Naive thymus-derived CD4-positive, alpha-beta T cell (primary cell): ENCODE measurements at regions not wholly inside any gene's neighbourhood (a gene's known extent, or its start where the extent isn't known, plus 50 kb on each side); places are given as distances from the start of the nearest gene placed in this dataset.

Experiments used
- ATAC-seq: fragments of 150-1000 bp; cut with Tn5 transposase; 2 replicates; pipeline ENCODE4 v1.10.0; 2021; ENCODE audit warnings: mild to moderate bottlenecking, moderate library complexity
- CTCF ChIA-PET: fragments of 350-600 bp; sonication (Branson Sonifier 250); formaldehyde crosslinking; loops from one replicate; lab custom pipeline; 2021; ENCODE audit warnings: antibody characterized with exemption; lab: Charles Lee
- POLR2A ChIA-PET: fragments of 350-600 bp; sonication (Branson Sonifier 250); formaldehyde crosslinking; loops from one replicate; lab custom pipeline; 2021; ENCODE audit warnings: antibody characterized with exemption, inconsistent platforms; lab: Charles Lee
- DNase-seq, 9 donors: peaks; one replicate each; pipeline versions ENCODE4 v3.0.0 to v3.0.0-alpha.2; 2020 to 2022; ENCODE audit warnings: mixed read lengths in 1 of 9
- H3K27ac ChIP-seq: one replicate; pipeline ENCODE4 v1.7.0; 2013; ENCODE audit warnings: mild to moderate bottlenecking, low read depth, low read length, moderate library complexity
- H3K27me3 ChIP-seq, 2 donors: one replicate each; pipeline ENCODE4 v1.7.0; 2013; ENCODE audit warnings: low read length in 2 of 2, mild to moderate bottlenecking in 2 of 2, moderate library complexity in 2 of 2; ENCODE audit not compliant: control insufficient read depth in 2 of 2, insufficient read depth in 2 of 2
- H3K36me3 ChIP-seq, 3 experiments: 1 replicate in 2 of 3; 2 replicates in 1 of 3; pipeline ENCODE4 v1.7.0; 2013; ENCODE audit warnings: low read length in 3 of 3, mild to moderate bottlenecking in 3 of 3, moderate library complexity in 1 of 3; ENCODE audit not compliant: insufficient read depth in 3 of 3, control insufficient read depth in 2 of 3
- H3K4me1 ChIP-seq, 2 donors: one replicate each; pipeline ENCODE4 v1.7.0; 2013; ENCODE audit warnings: low read length in 2 of 2, mild to moderate bottlenecking in 2 of 2, moderate library complexity in 1 of 2; ENCODE audit not compliant: control insufficient read depth in 2 of 2, insufficient read depth in 2 of 2
- H3K4me3 ChIP-seq: 2 replicates; pipeline ENCODE4 v1.7.0; 2013; ENCODE audit warnings: mild to moderate bottlenecking, low read length
- H3K9me3 ChIP-seq, 3 experiments: 1 replicate in 2 of 3; 2 replicates in 1 of 3; pipeline ENCODE4 v1.7.0; 2013; ENCODE audit warnings: low read length in 3 of 3; ENCODE audit not compliant: control insufficient read depth in 2 of 3
- H3K27ac Mint-ChIP-seq, 9 donors: one replicate each; pipeline ENCODE4 v1.8.0; 2020 to 2022; ENCODE audit warnings: mixed read lengths in 9 of 9, mild to moderate bottlenecking in 8 of 9, moderate library complexity in 5 of 9, inconsistent platforms in 2 of 9
- H3K27me3 Mint-ChIP-seq, 5 donors: one replicate each; pipeline ENCODE4 v1.8.0; 2021 to 2022; ENCODE audit warnings: mixed read lengths in 5 of 5, mild to moderate bottlenecking in 1 of 5
- H3K36me3 Mint-ChIP-seq, 5 donors: one replicate each; pipeline ENCODE4 v1.8.0; 2020 to 2022; ENCODE audit warnings: mixed read lengths in 5 of 5, mild to moderate bottlenecking in 3 of 5, inconsistent platforms in 1 of 5
- H3K4me1 Mint-ChIP-seq, 7 donors: one replicate each; pipeline ENCODE4 v1.8.0; 2020 to 2022; ENCODE audit warnings: mixed read lengths in 7 of 7, mild to moderate bottlenecking in 3 of 7, inconsistent platforms in 1 of 7
- H3K4me3 Mint-ChIP-seq, 10 donors: one replicate each; pipeline ENCODE4 v1.8.0; 2020 to 2022; ENCODE audit warnings: mild to moderate bottlenecking in 10 of 10, mixed read lengths in 10 of 10, moderate library complexity in 6 of 10, inconsistent platforms in 2 of 10
- H3K9me3 Mint-ChIP-seq, 11 donors: one replicate each; pipeline ENCODE4 v1.8.0; 2020 to 2022; ENCODE audit warnings: mixed read lengths in 11 of 11, mild to moderate bottlenecking in 4 of 11, inconsistent platforms in 1 of 11, moderate library complexity in 1 of 11
- intact Hi-C, 2 donors: fragments of 100-400 bp; cut with micrococcal nuclease; formaldehyde crosslinking; loops; one replicate each; pipeline ENCODE4 v1.15.1; 2023

DNA sequence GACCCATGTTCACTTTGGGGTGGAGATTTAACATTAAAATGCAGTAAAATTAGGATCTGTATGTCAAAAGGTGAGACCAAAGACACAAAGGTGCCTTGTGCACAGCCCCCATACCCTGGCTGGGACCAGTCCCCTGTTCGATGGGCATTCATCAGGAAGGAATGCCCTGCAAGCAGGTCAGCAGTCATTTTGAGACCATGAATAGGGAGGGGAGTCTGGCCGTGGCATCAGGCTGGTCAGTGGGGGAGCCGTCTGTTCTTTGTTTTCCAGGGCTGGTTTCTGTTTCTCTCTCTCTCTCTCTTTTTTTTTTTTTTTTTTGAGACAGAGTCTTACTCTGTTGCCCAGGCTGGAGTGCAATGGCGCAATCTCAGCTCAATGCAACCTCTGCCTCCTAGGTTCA lies 68.9 kb upstream of the GOLM1 start:
- peaks cover 0 to 1% (median 0%) of the 10 kb centered on the region in 7 donors for H3K4me1 Mint-ChIP-seq
- DNase-seq (no peak), ATAC-seq (no peak)
- POLR2A ChIA-PET = no interaction called here
- H3K27ac Mint-ChIP-seq = no peak overlapping the region
- no peaks in the 10 kb centered on the region for H3K36me3 ChIP-seq
- CTCF ChIA-PET = no interaction called here
- H3K27me3 Mint-ChIP-seq = peaks cover 0 to 8% (median 4%) of the 10 kb centered on the region in 5 donors
- no peaks in the 10 kb centered on the region for H3K4me1 ChIP-seq
- H3K9me3 ChIP-seq = no peaks in the 10 kb centered on the region
- no peak overlapping the region for H3K4me3 Mint-ChIP-seq
- no peak overlapping the region for H3K27ac ChIP-seq
- H3K27me3 ChIP-seq = no peaks in the 10 kb centered on the region
- peaks cover 0 to 7% (median 0%) of the 10 kb centered on the region in 5 donors for H3K36me3 Mint-ChIP-seq
- no peak overlapping the region for H3K4me3 ChIP-seq
- intact Hi-C loops = no loop called here
- peaks cover 0 to 13% (median 9%) of the 10 kb centered on the region in 11 donors for H3K9me3 Mint-ChIP-seq

DNA sequence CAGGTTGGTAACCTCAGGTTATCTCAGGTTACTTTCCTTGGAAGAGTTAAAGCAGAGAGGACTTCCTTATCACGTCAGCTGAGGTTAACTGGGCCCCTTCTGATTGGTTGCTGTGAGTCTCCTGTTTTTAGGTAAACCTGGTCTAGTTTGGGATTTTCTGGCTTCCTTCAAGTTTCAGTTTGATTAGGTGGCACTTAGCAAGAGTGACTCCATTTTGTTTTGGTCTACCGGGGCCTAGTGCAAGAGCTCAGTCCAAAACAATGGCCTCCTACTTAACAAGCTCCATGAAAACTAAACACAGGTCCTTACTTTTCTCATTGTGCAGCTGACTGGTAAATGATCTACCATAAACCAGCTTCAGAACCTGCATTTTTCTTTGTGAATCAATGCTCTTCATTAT lies 67.2 kb upstream of the GOLM1 start:
- CTCF ChIA-PET = interaction anchor here (0.6 kb wide), 1 partner anchor 30 kb away, joined by 3 read pairs; no protein-coding TSS in a partner anchor

DNA sequence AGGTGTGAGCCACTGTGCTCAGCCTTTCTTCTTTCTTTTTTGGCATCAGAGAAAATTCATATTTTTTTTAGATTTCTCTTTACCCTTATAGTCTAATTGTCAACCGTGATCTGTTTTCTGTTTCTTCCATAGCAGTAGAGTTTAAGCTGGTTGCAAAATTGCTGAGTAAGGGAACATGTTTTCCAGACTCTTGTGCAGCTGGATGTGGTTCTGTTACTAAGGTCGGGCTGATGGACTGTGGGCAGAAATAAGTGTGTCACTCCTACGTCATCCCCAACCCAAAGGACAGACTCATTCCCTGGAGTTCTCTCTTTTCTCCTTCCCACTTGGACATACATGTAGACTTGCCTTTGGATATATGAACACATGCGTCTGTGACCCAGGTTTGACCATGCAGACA lies 64.1 kb upstream of the GOLM1 start:
- no peak for DNase-seq
- no peaks in the 10 kb centered on the region for H3K4me1 ChIP-seq
- ChIA-PET CTCF (no interaction called here), POLR2A (no interaction called here)
- H3K4me3 ChIP-seq = no peak overlapping the region
- no peaks in the 10 kb centered on the region for H3K36me3 ChIP-seq
- peaks cover 0 to 4% (median 0%) of the 10 kb centered on the region in 5 donors for H3K36me3 Mint-ChIP-seq
- no peaks in the 10 kb centered on the region for H3K9me3 ChIP-seq
- intact Hi-C loops = no loop called here
- no peak for ATAC-seq
- H3K27me3 ChIP-seq = no peaks in the 10 kb centered on the region
- no peak overlapping the region for H3K27ac Mint-ChIP-seq
- H3K4me3 Mint-ChIP-seq = no peak overlapping the region
- peaks cover 0 to 1% (median 0%) of the 10 kb centered on the region in 7 donors for H3K4me1 Mint-ChIP-seq
- no peak overlapping the region for H3K27ac ChIP-seq
- H3K9me3 Mint-ChIP-seq = peaks cover 0 to 21% (median 9%) of the 10 kb centered on the region in 11 donors
- peaks cover 0 to 4% (median 0%) of the 10 kb centered on the region in 5 donors for H3K27me3 Mint-ChIP-seq

More for the DNA sequence above, 67.2 kb upstream of the GOLM1 start:
- no peak for ATAC-seq
- Mint-ChIP-seq H3K9me3 (peaks cover 0 to 16% (median 9%) of the 10 kb centered on the region in 11 donors), H3K4me3 (no peak overlapping the region), H3K36me3 (peaks cover 0 to 4% (median 0%) of the 10 kb centered on the region in 5 donors), H3K4me1 (peaks cover 0 to 1% (median 0%) of the 10 kb centered on the region in 7 donors), H3K27me3 (peaks cover 0 to 4% (median 3%) of the 10 kb centered on the region in 5 donors), H3K27ac (no peak overlapping the region)
- H3K9me3 ChIP-seq = no peaks in the 10 kb centered on the region
- intact Hi-C loops = no loop called here
- DNase-seq = no peak
- POLR2A ChIA-PET = no interaction called here
- H3K36me3 ChIP-seq = no peaks in the 10 kb centered on the region
- no peak overlapping the region for H3K27ac ChIP-seq
- H3K4me1 ChIP-seq = no peaks in the 10 kb centered on the region
- no peak overlapping the region for H3K4me3 ChIP-seq
- H3K27me3 ChIP-seq = no peaks in the 10 kb centered on the region
